Posterior cingulate gyrus (tissue), 11 donors: ENCODE measurements at regions not wholly inside any gene's neighbourhood (a gene's known extent, or its start where the extent isn't known, plus 50 kb on each side); places are given as distances from the start of the nearest gene placed in this dataset.

Source experiments
- DNase-seq, 10 donors: peaks; one replicate each; pipeline versions ENCODE4 v3.0.0 to v3.0.0-alpha.2; 2020 to 2021; ENCODE audit warnings: mixed read lengths in 3 of 10
- intact Hi-C: fragments of 100-400 bp; cut with DNase I; formaldehyde crosslinking; loops from one replicate; pipeline ENCODE4 v1.15.1; 2023

DNA sequence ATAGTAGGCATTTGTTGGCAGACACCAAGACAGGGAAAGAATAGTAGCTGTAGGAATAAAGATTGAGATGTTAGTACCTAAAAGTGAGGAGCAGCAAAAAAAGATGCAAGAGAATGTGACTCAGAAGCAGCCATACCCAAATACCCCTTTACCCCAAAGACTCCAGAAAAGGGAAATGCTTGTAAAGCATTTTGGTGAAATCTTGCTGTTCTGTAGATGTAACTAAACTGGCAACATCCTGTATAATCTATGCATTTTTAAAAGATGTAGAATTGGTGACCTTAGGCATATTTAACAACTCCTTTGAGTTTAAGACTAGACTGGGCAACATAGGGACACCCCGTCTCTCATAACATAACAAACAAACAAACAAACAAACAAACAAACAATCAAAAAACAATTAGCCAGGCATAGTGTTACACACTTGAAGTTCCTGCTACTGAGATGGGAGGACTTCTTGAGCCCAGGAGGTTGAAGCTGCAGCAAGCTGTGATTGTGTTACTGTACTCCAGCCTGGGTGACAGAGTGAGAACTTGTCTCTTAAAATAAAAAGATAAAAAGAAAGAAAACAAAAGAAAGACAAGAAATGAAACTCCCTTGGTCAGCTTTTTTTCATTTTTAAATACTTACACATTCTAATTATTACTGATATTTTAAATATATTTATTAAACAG is 361.5 kb upstream of the KCNH8 start:
- no peak for DNase-seq
- intact Hi-C loops = no loop called here

DNA sequence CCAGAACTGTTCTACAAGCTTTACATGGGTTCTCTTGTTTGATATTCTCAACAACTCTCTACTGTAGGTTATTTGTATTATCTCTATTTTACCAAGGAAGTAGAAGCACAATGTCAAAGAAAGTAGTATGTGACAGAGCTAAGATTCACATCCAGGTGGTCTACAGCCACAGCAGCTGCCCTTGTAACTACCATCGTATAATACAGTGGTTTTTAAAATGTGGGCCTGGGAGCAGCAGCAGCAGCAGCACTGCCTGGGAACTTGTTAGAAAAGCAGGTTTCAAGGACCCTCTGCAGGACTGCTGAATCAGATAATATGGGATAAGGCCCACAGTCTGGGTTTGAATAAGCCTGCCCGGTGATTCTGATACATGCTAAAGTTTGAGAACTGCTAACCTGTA is 357.1 kb upstream of the SATB1 start:
- intact Hi-C loops = no loop called here
- DNase-seq = no peak

DNA sequence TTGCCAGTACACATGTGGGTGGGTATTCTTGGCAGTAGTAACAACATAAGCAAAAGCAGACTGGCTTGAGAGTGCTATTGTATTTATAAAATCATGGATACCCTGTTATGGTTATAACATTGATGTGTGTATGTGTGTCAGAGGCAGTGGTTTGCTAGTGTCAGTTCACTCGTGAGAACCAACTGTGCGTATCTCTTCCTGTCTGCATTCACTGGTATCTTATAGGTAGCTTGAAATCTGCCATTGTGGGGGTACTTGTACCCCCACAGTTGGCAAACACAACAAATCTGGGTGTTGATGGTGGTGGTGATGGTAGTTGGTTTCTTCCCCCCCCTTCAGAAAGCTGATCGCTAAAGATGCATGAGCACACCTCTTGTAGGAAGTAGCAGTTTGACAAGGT is 355.8 kb upstream of the SATB1 start:
- no peak for DNase-seq
- intact Hi-C loops = no loop called here

DNA sequence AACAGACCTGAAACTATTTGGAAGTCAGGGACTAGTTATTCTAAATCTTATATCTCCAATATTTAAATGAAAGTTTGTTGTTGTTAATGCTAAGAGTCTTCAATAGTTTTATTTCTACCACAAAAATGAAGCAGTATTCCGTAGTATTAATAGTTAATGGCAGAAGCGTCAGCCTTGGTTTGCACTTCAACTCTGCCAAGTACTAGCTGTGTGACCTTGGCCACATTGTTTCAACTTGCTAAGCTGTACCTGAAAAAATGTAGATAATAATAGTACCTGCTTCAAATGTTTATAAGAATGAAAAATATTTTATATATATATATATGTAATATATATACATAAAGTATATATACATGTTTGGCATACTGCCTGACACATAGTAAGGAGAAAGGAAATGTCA is 354.6 kb upstream of the SATB1 start:
- DNase-seq = no peak
- intact Hi-C loops = no loop called here

DNA sequence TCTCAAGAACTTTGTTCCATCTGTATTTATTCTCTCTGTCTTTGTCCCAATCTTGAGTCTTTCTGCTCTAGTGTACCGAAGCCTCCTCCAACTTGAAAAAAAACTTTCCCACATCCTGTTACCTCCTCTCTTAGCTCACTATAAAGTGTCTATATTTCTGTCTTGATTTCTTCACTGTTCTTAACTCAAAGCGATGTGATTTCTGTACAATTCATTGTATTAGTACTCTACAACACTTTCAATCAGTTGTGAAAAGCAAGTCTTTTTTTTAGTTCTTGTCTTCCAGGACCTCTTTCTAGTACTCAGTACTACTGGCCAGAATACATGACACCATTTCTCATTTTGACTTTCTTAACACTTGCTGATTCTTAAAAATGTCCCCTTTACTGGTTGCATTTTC is 353.5 kb upstream of the SATB1 start:
- intact Hi-C loops = no loop called here

DNA sequence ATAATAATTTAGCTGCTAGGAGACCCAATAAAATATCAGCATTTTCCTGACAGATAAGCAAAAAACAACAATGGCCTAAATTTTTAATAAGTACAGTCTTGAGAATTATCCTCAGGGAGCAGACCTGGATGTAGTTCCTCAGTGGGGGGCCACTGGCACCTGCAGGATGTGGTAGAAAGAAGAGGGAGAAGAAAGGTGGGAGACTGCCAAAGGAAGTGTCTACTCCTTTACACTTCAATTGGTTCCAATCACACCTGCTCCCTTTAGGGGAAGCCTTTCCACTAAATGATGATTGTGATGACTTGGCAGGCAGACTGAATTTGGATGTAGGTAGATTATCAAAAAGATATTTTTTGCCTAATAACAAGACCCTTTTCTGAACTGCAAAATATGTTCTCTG is 353.0 kb upstream of the SATB1 start:
- no peak for DNase-seq
- intact Hi-C loops = no loop called here

More for the DNA sequence above, 353.5 kb upstream of the SATB1 start:
- no peak for DNase-seq

DNA sequence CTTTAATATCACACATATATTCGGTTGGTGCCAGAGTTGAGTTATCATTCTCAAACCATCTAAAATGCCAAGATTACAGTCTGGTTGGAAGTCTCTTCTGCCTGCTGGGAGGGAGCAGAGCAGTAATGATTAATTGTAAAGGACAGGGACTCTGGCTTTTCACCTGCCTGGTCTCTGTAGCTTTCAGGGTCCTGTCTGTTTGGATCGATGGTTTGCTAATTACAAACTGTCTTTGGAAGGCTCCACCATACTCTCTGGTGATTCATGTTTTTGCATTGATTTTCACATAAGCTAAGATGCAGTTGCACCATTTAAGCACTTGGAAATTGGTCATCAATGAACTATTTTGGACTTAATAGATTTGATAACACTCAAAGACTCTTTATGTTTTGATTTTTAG is 350.4 kb upstream of the SATB1 start:
- DNase-seq = no peak
- intact Hi-C loops = no loop called here

DNA sequence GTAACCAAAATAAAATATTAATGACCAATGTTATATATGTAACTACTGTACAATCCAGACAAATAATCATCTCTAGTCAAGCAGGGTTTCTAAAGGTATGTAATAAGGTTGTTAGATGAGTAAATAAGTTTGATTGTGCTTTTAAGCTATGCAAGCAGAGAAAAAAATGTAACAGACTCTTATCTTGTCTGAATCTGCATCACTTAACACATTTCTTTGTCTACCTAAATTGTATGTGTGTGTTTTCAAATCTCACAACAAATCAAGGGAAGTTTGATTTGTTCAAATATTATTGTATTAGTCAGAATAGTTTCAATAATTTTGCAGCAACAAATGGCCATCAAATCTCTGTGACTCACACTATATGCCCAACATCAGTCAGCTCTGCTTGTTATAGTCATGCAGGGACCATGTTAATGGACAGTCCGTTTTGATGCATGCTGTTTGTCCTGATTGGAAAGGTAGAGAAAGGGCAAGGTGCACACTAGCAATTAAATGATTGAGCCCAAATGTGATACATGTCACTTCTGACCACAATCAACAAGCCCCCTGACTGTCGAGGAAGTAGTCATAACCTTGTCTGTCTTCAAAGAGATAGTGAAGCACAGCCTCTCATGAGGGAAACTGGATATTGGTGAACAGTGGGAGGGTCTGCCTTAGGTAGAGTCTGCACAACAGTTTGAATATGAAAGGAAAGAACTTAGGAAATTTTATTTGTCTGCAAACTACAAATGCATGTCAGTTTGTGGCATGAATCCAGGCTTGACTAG is 349.4 kb upstream of the SATB1 start:
- intact Hi-C loops = no loop called here
- DNase-seq = no peak

DNA sequence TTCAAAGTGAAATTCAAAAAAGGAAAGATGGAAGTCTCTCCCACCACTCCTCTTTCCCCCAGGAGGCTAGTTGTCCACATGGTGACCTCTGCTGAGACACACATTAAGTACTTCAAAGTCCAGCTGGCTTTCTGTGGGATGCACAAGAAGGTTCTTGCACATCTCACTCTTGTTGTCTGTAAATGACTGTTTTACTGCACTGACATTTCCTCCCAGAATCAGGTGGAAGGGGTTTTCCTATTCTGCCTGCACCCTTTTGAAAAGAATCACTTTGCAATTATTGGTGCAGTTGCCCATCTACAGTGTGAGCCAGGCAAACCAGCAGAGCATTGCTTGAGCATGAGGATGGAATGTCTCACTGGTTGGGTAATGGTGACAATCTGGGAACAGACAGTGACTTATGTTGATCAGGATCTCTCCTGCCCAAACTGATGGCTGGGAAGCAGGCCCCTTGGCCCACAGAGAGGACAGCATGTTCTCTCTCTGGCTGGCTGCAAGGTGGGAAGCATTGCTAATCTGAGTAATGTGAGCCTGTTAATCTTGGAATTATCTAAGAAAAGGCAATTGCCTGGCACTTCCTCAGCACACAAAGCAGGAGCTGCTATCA is 347.7 kb upstream of the SATB1 start:
- DNase-seq = no peak
- intact Hi-C loops = no loop called here

DNA sequence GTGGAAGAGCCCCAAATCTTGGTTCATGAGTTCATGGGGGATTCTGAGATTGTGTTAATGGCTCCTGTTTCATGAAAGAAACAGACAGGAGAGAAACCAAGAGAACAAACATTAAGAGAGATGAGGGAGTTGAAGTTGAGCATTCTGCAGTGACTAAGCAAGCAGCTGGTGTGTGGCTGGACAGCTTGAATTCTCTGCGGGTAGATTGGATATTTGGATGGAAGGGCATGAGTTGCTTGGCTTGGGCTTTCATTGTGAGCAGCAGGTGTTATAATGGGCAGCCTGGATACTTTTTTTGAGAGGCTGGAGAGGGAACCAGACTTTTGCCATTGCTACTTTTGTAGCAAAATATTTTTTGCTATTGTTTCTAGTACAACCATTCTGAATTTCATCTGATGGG is 346.8 kb upstream of the SATB1 start:
- intact Hi-C loops = no loop called here
- no peak for DNase-seq

DNA sequence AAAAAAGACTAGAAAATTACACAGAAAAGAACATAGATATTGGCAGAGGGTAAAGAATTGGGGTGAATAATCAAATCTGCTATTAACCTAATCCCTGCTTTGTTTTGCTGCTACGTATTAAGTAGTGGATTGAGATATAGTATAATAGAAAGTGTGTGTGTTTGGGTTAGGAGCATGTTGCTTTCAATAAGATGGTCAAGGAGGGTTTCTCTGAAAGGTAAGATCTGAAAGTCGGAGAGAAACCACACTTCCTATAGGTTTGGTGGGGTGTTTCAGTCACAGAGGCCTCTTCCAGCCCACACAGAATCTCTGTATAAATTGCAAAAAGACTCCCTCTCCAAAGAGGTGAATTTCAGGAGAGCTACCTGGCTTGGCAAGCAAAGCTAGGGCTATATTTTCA is 345.7 kb upstream of the SATB1 start:
- no peak for DNase-seq
- intact Hi-C loops = no loop called here

DNA sequence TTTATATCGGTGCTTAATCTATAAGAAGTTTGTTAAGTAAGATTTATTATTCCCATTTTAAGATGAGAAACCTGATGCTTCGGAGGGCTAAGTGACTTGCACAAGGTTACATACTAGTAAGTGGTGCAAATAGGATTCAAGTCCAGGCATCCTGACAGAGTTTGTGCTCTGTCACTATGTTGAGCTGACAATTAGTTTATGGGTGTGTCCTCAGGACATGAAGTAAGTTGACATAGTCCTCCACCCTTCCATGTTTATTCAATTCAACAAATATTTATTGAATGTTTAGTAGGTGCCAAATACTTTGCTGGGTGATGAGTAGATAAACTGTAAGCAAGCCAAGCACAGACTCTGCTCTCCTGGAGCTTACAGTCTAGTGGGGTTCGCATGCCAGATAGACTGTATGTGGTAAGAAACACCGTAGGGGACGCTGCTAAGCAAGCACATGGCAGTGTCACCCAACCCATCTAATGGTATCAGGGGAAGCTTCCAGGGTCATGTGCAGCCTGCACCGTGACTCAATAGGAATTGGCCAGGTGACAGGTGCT is 342.7 kb upstream of the SATB1 start:
- intact Hi-C loops = no loop called here
- DNase-seq = no peak

DNA sequence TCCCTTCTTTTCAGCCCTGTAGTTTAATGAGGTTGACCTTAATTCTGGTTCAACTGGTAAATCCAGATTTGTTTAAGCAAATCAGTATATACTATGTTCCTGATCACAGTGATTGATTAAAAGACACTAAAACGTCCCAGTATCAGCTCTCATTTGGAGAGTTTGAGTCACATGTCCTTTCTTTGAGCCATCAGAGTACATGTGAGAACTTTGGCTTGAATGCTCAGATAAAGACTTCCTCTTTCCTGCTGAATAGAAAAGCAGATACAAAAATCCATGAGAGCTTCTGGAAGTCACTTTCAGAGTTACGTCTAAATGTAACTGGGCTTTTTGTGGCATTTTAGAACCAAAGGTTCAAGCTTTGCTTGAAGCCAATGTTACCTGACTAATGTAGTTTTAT is 341.8 kb upstream of the SATB1 start:
- intact Hi-C loops = no loop called here
- DNase-seq = no peak

DNA sequence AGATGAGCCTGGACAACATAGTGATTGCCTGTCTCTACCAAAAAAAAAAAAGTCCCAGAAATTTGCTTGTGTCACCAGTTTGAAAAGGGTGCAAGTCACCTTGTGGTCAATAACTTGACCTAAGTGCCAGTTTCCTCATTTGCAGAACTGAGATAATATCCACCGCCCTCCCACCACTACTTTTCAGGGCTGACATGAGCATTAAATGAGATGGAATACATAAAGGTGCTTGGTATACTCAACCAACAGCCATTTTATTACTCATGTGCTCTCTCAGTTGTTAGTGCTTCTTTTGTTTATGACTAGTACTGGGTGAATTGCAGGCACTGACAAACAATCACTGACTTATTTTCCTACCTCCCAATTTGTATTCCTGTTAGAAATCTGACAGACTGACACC is 340.5 kb upstream of the SATB1 start:
- intact Hi-C loops = no loop called here
- DNase-seq = no peak

DNA sequence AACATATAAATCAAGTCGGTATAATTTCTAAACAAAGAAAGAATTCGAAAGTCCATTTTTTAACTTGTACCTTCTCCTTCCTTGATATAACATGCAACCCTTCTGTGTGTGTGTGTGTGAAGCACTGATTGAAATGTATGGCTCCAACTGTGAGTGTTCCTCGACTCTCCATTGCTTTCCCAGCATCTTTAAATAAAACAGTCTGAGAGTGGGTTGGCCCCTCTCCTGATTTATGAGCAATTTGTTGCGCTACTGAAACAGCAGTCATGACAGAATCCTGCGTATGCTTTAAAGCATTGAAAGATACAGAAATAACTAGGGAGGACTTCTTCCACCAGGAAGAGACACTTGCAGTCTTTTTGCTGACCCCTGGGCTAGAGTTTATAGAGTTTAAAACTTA is 340.0 kb upstream of the SATB1 start:
- intact Hi-C loops = no loop called here
- DNase-seq = no peak

DNA sequence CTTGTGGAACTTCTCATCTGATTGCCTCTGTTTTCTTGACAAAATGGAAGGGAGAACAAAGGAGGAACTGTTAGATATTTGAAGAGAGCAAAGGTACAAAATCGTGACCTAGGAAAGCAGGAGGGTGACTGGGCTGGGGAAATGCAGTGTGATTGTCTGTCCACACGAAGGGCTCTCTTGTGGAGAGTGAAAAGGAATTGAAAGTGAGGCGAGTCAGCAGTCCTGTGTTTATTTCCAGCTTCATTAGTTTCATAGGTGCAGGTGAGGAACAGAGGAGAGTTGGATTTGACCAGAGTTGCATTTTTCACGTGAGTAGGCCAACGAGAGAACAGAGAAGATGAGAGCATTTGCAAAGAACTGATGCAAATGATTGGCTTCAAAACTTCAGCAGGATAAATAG is 336.4 kb upstream of the SATB1 start:
- intact Hi-C loops = no loop called here

DNA sequence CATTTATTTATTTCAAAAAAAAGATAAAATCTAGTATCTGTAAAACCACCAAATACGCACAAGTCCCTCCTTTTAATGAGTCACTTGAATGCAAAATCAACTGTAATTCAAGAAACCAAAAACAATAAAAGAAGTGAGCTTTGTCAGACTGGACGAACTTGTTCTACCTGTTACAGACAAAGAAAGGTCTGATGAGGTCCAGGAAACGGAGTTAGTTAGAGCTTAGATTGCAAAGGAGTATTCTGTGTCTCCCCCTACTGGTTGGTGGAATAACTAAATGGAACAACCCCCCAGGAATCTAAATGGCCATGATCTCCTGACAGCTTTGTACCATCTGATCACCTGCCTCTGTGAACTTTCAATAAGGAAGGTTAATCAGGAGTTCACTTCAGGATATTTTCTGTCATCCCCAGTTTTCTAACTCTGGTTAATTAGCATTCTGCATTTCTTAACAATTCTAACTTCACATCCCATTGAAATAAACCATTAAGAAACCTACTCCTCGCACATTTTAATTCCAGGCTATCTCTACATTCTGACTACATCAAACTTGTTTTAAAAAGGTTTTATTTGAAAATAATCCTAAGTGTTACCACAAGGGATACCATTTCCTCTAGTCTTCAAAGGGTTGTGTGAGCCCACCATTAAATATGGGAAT is 333.0 kb upstream of the SATB1 start:
- intact Hi-C loops = no loop called here
- DNase-seq = no peak

More for the DNA sequence above, 336.4 kb upstream of the SATB1 start:
- no peak for DNase-seq

DNA sequence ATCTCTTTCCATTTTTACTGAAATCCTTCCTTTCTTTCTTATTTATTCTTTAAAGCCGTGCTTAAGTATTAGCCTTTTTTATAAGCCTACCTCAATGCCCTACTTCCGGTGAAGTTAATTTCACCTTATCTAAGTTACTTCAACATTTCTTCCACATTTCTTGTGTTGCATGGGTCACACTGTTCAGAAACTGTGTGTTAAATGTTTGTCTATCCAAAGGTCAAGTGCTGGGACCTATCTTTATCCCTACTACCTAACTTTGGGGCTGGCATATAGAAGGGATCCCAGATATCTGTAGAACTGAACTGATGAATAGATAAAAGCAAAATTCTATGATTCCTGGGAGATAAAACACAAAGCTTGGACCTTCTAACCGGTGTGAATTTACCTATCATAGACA is 332.3 kb upstream of the SATB1 start:
- intact Hi-C loops = no loop called here
- no peak for DNase-seq

DNA sequence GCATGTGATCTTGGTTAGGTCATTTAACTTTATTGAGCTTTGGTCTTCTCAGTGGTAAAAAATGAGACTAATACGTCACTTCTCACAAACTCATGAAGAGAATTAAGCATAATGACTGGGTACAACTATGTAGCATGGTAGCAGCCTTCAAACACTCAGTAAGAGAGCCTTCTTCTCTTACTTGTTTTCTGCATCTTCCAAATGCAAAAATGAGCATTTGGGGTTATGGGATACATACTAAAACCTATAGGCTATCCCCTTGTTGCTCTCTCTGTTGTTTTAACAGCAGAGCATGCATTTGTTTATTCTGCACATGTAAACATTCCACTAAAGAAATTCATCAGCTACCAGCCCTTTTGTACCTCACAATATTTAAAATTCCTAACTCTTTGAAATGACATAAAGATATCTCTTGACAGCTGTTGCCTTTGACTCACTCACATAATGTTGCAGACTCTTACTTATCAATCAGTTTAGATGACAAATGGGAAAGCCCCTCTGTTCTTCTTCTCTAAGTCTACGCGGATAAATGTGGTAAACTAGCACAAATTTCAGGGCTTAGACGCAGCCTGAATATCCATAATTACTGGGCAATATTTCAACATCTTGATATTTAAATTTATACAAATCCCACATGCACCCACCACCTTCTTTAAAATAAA is 327.3 kb upstream of the SATB1 start:
- no peak for DNase-seq
- intact Hi-C loops = no loop called here

DNA sequence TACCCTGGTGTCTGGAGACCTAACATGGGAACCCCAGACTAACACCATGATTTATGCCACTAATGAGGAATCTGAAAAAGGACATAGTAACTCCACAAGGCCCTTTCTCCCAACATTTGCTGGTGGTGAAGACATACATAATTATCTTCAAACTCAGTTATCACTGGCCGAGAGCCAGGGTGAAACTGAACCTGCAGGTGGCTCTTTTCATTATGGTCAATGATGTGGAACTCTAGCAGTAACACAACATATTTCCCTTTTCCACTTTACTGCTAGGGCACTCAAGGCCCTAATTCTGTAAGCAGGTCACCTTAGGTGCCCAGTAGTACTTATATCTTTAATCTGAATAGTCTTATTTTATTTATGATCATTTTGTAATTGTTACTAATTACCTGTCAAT is 326.4 kb upstream of the SATB1 start:
- no peak for DNase-seq
- intact Hi-C loops = no loop called here

DNA sequence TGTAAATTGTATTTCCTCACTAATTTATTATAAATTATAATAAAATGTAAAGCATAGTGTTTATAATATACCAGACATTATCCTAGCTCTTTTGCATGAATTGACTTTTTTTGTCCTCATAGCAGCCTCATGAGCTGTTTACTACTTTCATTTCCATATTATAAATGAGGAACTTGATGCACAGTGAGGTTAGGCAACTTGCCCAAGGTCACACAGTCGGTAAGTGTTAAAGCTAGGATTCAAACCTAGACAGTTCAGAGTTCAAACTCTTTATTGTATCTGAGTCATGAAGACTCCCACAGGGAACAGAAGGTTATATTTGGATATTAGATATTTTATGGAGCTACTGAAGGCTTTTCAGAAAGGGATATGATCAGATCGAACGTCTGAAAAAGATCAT is 322.2 kb upstream of the SATB1 start:
- no peak for DNase-seq
- intact Hi-C loops = no loop called here
